ENCODE measurements at regions not wholly inside any gene's neighbourhood (a gene's known extent, or its start where the extent isn't known, plus 50 kb on each side); places are given as distances from the start of the nearest gene placed in this dataset.

GRCh38 chr9:7910426-7911020 is 110.9 kb upstream of the DMAC1 start:
- intact Hi-C loops (cut with DNase I): no loop called here
- peak in 34 of 42 donors; percentile 7 to 68 (median 38) for DNase-seq

DNA sequence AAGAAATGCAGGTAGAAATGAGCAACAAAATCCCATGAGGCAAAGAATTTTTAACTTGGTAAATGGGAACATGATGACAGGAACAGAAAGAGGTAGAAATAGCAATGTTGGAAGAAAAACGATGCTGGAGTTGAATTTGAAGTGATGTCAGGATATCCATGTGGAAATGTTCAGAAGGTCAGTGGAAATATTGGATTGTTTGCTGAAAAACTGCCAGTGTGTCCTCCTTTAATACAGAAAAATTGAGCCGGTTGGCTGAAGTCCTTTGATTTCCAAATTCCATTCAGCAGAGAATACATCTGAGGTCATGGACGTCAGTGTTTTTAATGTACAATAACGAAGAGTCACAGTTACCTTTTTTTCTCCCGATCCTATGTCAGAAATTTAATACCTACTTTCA is 110.0 kb upstream of the DMAC1 start:
- intact Hi-C loops (cut with DNase I): no loop called here
- DNase-seq: no peak

DNA sequence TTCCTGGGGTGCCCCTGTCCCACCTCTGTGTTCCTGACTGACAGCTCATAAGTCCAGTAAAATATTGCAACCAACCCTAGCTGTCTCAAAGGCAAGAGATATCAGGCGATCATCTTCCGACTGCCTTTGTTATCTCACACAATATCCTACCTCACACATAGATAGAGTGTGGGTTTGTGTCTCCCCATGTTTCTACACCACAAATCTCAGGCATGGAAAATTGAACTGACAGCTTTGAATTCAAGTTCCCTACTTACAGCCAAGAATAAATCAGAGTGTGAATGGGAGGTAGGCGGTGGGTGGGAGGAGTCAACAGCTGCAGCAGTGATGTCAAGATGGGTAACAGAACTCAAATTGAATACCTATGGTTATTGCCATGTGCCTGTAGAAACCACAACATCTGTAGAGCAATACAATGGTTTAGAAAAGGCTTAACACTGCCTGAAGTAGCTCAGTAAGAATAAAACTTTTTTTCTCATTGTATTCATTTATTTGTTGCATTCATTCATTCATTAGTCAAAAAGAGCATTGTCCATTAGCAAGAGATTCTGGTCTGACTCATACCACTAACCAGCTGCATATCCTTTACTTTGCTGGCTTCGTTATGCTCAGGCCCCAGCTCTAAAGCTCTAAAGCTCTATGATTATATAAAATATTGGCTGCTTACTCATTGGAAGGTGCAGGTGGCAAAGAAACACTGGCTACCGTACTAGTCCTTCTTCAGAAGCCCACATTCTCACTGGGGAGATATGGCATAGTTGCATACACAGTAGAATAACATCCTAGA is 108.2 kb upstream of the DMAC1 start:
- DNase-seq: peak in 35 of 42 donors; percentile 10 to 79 (median 42)
- intact Hi-C loops (cut with DNase I): no loop called here

DNA sequence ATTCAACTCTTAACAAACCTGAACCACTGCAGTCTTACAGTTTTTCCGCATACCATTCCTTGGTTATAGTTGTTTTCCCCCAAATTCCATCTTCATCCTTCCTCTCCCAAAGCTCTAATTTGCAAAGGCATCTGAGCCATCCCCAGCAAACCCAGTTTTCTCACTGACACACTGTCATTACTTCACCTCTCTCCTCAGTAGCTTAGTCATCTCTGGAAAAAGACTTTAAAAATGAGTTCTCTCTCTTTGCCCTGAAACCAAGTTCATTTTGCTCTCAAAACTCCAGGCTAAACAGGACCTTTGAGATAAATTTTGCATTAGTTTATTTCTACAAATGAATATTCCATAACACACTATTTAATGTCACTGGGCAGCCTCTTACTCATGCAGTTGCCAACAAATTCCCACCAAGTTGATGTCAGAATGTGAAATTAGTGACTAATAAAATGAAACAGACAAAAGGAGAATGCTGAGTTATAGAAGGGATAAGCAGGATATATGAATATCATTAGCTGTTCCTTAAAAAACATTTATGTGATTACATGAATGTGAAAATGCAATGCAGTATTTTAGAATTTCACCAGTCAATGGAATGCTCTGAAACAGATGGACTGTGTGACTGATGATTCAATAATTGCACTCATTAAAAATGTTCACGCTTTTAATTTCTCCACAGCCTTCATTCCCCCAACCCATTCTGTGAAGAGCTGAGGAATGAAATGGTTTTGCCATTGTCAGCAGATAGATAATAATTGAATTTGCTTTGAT is 107.4 kb upstream of the DMAC1 start:
- intact Hi-C loops (cut with DNase I): no loop called here
- peak in 7 of 42 donors; percentile 9 to 49 (median 22) for DNase-seq

DNA sequence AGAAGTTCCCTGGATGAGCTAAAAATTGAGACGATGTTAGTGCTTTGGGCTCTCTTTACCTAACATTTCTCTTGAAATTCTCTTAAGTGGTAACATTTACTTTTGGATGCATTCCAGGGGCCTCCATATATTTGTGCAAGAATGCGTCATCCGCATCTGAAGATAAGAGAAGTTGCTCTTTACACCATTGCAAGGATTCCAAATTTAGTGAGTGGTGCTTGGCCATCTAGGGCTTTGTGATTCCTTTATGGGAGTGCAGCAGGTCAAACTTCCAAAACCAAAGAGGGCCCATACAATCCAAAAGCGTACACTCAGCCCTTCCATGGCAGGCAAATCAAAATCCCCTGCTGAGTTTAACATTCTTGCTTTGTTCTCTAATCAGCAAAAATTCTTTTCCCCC is 102.0 kb upstream of the DMAC1 start:
- intact Hi-C loops (cut with DNase I): no loop called here
- DNase-seq: no peak

GRCh38 chr9:7900541-7900940 is 101.0 kb upstream of the DMAC1 start:
- intact Hi-C loops (cut with DNase I): no loop called here
- DNase-seq: no peak

- DNase-seq: no peak
- intact Hi-C loops (cut with DNase I): no loop called here
Measured at GRCh38 chr9:7899753-7900152, 100.2 kb upstream of the DMAC1 start.

- intact Hi-C loops (cut with DNase I): no loop called here
- DNase-seq: no peak
Measured at GRCh38 chr9:7894231-7894630, 94.7 kb upstream of the DMAC1 start.

GRCh38 chr9:7892975-7893374 is 93.4 kb upstream of the DMAC1 start:
- no peak for DNase-seq
- intact Hi-C loops (cut with DNase I): no loop called here

GRCh38 chr9:7879551-7880245 is 80.1 kb upstream of the DMAC1 start:
- DNase-seq: no peak

DNA sequence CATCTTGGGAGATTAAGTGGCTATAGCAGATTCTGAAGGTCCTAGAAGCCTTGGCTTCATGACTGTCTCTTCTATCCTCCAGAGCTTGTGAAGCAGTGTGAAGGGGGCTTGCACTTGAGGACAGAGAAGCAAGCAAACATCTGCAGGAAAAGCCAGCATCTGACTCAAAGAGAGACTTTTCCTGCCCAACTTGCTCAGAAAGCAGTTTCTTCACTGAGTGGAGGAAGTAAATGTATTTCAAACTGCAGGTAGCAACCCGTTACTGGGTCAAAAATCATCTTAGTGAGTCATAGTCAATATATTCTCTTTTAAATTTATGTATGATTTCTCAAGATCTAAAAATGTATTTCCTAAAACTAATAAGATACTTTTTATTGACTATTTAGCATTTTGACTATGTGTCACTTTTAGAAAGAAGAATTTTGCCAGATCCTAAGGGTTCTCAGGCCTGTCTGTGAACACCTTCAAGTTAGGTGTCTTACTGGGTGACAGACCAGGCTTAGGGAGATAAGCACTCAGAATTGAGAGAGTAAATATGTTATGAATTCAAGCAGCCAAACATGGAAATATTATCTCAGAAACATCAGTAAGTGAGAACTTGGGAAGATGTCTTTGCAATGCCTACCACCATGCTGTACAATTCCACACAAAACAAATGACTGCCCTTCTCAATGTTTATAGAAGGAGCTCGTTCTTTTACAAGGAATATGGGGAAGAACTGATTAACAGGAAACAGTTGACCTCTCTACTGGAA is 72.6 kb upstream of the DMAC1 start:
- no peak for DNase-seq
- intact Hi-C loops (cut with DNase I): no loop called here

More at GRCh38 chr9:7879551-7880245, 80.1 kb upstream of the DMAC1 start:
- intact Hi-C loops (cut with DNase I): no loop called here

DNA sequence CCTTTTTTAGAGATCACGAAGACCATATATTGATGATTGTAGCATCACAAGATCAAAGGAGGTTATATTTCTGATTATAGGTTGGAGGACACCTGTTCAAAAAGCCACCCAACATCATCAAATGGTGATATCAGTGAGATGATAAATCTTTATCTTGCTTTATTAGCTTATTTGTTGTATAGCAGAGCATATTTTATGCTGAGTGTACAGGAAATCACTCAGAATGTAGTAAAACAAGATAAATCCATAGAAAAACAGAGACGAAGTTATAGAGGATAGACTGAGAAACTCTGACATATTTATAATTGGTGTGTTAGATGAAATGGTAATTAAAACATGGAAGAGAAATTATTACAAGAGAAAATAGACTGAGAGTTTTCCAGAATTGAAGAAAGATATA is 69.8 kb upstream of the DMAC1 start:
- intact Hi-C loops (cut with DNase I): no loop called here
- no peak for DNase-seq

DNA sequence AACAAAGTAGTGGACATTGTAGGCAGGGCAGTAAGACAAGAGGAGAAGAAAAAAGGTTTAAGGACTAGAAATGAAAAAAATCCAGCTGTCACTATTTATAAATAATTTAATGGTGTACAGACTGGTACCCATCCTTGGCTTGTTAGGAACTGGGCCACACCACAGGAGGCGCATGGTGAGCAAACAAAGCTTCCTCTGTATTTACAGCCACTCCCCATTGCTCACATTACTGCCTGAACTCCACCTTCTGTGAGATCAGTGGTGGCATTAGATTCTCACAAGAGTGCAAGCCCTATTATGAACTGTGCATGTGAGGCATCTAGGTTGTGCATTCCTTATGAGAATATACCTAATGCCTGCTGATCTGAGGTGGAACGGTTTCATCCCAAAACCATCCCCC is 62.6 kb upstream of the DMAC1 start:
- no peak for DNase-seq
- intact Hi-C loops (cut with DNase I): no loop called here

DNA sequence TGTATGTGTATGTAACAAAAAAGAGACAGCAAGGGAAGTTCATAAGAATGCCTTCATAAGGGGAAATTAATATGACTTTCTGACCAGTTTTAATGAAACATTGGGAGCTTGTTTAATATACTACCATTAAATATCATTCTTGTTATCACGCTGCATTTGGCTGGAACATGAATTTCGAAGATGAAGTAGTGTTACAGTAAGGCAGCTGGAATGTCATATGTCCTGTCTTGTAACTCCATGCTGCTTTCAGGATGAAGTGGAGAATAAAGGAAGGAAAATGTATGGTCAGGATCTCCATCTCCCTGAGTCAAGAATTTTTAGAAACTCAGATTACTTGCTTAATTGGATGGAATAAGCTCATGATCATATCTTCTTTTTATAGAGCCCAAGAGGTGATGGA is 61.5 kb upstream of the DMAC1 start:
- intact Hi-C loops (cut with DNase I): no loop called here
- DNase-seq: no peak

DNA sequence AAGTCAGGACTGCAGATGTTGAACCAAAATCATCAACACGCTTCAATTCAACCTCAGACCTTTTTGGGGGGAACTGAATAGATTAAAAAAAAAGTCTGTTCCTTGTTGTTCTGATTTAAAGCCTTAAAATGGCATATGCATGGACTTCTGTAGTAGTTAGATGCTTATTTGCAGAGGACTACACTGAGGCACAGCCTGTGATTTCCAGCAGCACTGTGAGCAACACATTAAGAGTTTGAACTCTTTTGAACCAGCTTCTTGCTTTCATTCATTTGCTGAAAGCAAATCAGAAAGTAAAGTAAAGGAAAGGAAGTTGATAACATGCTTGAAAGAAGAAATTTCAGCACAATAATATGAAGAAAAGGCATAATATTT is 60.7 kb upstream of the DMAC1 start:
- intact Hi-C loops (cut with DNase I): no loop called here
- DNase-seq: no peak

- intact Hi-C loops (cut with DNase I): no loop called here
- no peak for DNase-seq
Measured at GRCh38 chr9:7859701-7860334, 60.2 kb upstream of the DMAC1 start.

DNA sequence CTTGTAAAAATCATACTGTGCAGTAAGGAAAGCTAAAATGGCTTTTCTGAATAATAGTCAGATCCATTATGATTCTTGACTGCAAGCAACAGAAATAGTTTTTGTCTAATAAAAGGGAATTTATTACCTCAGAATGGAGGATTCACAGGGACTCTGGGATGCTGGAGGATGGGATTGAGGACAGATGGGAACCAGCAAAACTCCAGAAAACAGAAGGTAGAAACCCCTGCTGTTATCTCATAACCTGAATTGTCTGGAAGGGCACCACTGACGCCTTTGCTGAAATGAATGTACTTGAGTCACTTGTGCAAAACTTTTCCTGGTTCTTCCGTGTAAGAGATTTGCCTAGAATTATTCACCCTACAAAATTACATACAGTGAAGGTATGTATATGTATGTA is 58.6 kb upstream of the DMAC1 start:
- intact Hi-C loops (cut with DNase I): no loop called here
- no peak for DNase-seq

GRCh38 chr9:7854763-7855162 is 55.2 kb upstream of the DMAC1 start:
- no peak for DNase-seq
- intact Hi-C loops (cut with DNase I): no loop called here
